Activated T-cell treated with anti-CD3 and anti-CD28 coated beads, Interleukin-2, amount 50 U/mL, for 24 hours (primary cell): ENCODE measurements at regions not wholly inside any gene's neighbourhood (a gene's known extent, or its start where the extent isn't known, plus 50 kb on each side); places are given as distances from the start of the nearest gene placed in this dataset.

ENCODE experiments used
- DNase-seq: peaks from one replicate; pipeline ENCODE4 v3.0.0-alpha.2; 2020
- H3K27ac Mint-ChIP-seq: 2 replicates; pipeline ENCODE4 v1.8.0; 2020; ENCODE audit warnings: mild to moderate bottlenecking, mixed read lengths
- H3K27me3 Mint-ChIP-seq: 2 replicates; pipeline ENCODE4 v1.8.0; 2020; ENCODE audit warnings: mixed read lengths
- H3K36me3 Mint-ChIP-seq: 2 replicates; pipeline ENCODE4 v1.8.0; 2020; ENCODE audit warnings: low read depth, mixed read lengths
- H3K4me1 Mint-ChIP-seq: 2 replicates; pipeline ENCODE4 v1.8.0; 2020; ENCODE audit warnings: low read depth, mixed read lengths
- H3K4me3 Mint-ChIP-seq: 2 replicates; pipeline ENCODE4 v1.8.0; 2020; ENCODE audit warnings: mild to moderate bottlenecking, moderate library complexity, mixed read lengths
- H3K9me3 Mint-ChIP-seq: 2 replicates; pipeline ENCODE4 v1.8.0; 2020; ENCODE audit warnings: mixed read lengths

- Mint-ChIP-seq H3K9me3 (peaks cover 13% of the 10 kb centered on the region), H3K27me3 (peaks cover 44% of the 10 kb centered on the region), H3K4me1 (no peaks in the 10 kb centered on the region)
Observed at GRCh38 chr5:135163391-135163790, 129.4 kb upstream of the PITX1 start.

GRCh38 chr5:135162661-135163265 lies 128.7 kb upstream of the PITX1 start:
- Mint-ChIP-seq H3K27ac (no peak overlapping the region), H3K9me3 (peaks cover 17% of the 10 kb centered on the region)

More at GRCh38 chr5:135163391-135163790, 129.4 kb upstream of the PITX1 start:
- no peak for DNase-seq
- no peak overlapping the region for H3K4me3 Mint-ChIP-seq
- no peak overlapping the region for H3K27ac Mint-ChIP-seq
- H3K36me3 Mint-ChIP-seq = no peaks in the 10 kb centered on the region

GRCh38 chr5:135161221-135161620 lies 127.2 kb upstream of the PITX1 start:
- Mint-ChIP-seq H3K9me3 (peaks cover 21% of the 10 kb centered on the region), H3K4me3 (no peak overlapping the region), H3K4me1 (no peaks in the 10 kb centered on the region), H3K27ac (no peak overlapping the region), H3K27me3 (peaks cover 29% of the 10 kb centered on the region), H3K36me3 (no peaks in the 10 kb centered on the region)
- no peak for DNase-seq

More at GRCh38 chr5:135162661-135163265, 128.7 kb upstream of the PITX1 start:
- no peak overlapping the region for H3K4me3 Mint-ChIP-seq
- DNase-seq = no peak
- H3K27me3 Mint-ChIP-seq = peaks cover 38% of the 10 kb centered on the region
- H3K4me1 Mint-ChIP-seq = no peaks in the 10 kb centered on the region
- no peaks in the 10 kb centered on the region for H3K36me3 Mint-ChIP-seq

- DNase-seq = no peak
- Mint-ChIP-seq H3K9me3 (peaks cover 21% of the 10 kb centered on the region), H3K27me3 (peaks cover 29% of the 10 kb centered on the region), H3K27ac (no peak overlapping the region), H3K36me3 (no peaks in the 10 kb centered on the region), H3K4me3 (no peak overlapping the region), H3K4me1 (no peaks in the 10 kb centered on the region)
Observed at GRCh38 chr5:135160036-135160675, 126.1 kb upstream of the PITX1 start.

- H3K4me3 Mint-ChIP-seq = no peak overlapping the region
- H3K36me3 Mint-ChIP-seq = no peaks in the 10 kb centered on the region
- peaks cover 21% of the 10 kb centered on the region for H3K9me3 Mint-ChIP-seq
- DNase-seq = no peak
- peaks cover 29% of the 10 kb centered on the region for H3K27me3 Mint-ChIP-seq
- H3K4me1 Mint-ChIP-seq = no peaks in the 10 kb centered on the region
- no peak overlapping the region for H3K27ac Mint-ChIP-seq
Observed at GRCh38 chr5:135159626-135160025, 125.6 kb upstream of the PITX1 start.

GRCh38 chr5:135158982-135159381 lies 125.0 kb upstream of the PITX1 start:
- Mint-ChIP-seq H3K27ac (no peak overlapping the region), H3K36me3 (no peaks in the 10 kb centered on the region), H3K4me1 (no peaks in the 10 kb centered on the region), H3K27me3 (peaks cover 25% of the 10 kb centered on the region), H3K9me3 (peaks cover 21% of the 10 kb centered on the region), H3K4me3 (no peak overlapping the region)
- DNase-seq = no peak

GRCh38 chr5:135158314-135158697 lies 124.3 kb upstream of the PITX1 start:
- no peaks in the 10 kb centered on the region for H3K36me3 Mint-ChIP-seq
- H3K27me3 Mint-ChIP-seq = peaks cover 22% of the 10 kb centered on the region
- H3K27ac Mint-ChIP-seq = no peak overlapping the region
- H3K4me3 Mint-ChIP-seq = no peak overlapping the region
- peaks cover 21% of the 10 kb centered on the region for H3K9me3 Mint-ChIP-seq
- no peak for DNase-seq
- no peaks in the 10 kb centered on the region for H3K4me1 Mint-ChIP-seq

- Mint-ChIP-seq H3K4me1 (no peaks in the 10 kb centered on the region), H3K27me3 (peaks cover 21% of the 10 kb centered on the region), H3K27ac (no peak overlapping the region)
Observed at GRCh38 chr5:135157421-135158313, 123.6 kb upstream of the PITX1 start.

GRCh38 chr5:135156715-135157404 lies 122.8 kb upstream of the PITX1 start:
- no peaks in the 10 kb centered on the region for H3K36me3 Mint-ChIP-seq
- peaks cover 21% of the 10 kb centered on the region for H3K9me3 Mint-ChIP-seq
- no peak for DNase-seq
- H3K4me1 Mint-ChIP-seq = no peaks in the 10 kb centered on the region
- H3K27ac Mint-ChIP-seq = no peak overlapping the region
- H3K4me3 Mint-ChIP-seq = no peak overlapping the region
- H3K27me3 Mint-ChIP-seq = peaks cover 16% of the 10 kb centered on the region

More at GRCh38 chr5:135157421-135158313, 123.6 kb upstream of the PITX1 start:
- DNase-seq = no peak
- Mint-ChIP-seq H3K9me3 (peaks cover 21% of the 10 kb centered on the region), H3K4me3 (no peak overlapping the region), H3K36me3 (no peaks in the 10 kb centered on the region)

- no peaks in the 10 kb centered on the region for H3K4me1 Mint-ChIP-seq
- no peak overlapping the region for H3K27ac Mint-ChIP-seq
- no peak for DNase-seq
- peaks cover 21% of the 10 kb centered on the region for H3K9me3 Mint-ChIP-seq
- H3K36me3 Mint-ChIP-seq = no peaks in the 10 kb centered on the region
- no peak overlapping the region for H3K4me3 Mint-ChIP-seq
- peaks cover 12% of the 10 kb centered on the region for H3K27me3 Mint-ChIP-seq
Observed at GRCh38 chr5:135156337-135156714, 122.3 kb upstream of the PITX1 start.

GRCh38 chr5:135155616-135156214 lies 121.7 kb upstream of the PITX1 start:
- H3K9me3 Mint-ChIP-seq = peaks cover 21% of the 10 kb centered on the region
- H3K27ac Mint-ChIP-seq = no peak overlapping the region
- H3K4me1 Mint-ChIP-seq = no peaks in the 10 kb centered on the region
- no peak overlapping the region for H3K4me3 Mint-ChIP-seq
- DNase-seq = no peak
- no peaks in the 10 kb centered on the region for H3K36me3 Mint-ChIP-seq
- peaks cover 9% of the 10 kb centered on the region for H3K27me3 Mint-ChIP-seq

GRCh38 chr5:135154961-135155360 lies 120.9 kb upstream of the PITX1 start:
- Mint-ChIP-seq H3K4me1 (no peaks in the 10 kb centered on the region), H3K27me3 (peaks cover 6% of the 10 kb centered on the region), H3K27ac (no peak overlapping the region), H3K9me3 (peaks cover 18% of the 10 kb centered on the region), H3K4me3 (no peak overlapping the region), H3K36me3 (no peaks in the 10 kb centered on the region)
- no peak for DNase-seq

- Mint-ChIP-seq H3K36me3 (no peaks in the 10 kb centered on the region), H3K27me3 (peaks cover 6% of the 10 kb centered on the region), H3K27ac (no peak overlapping the region), H3K4me3 (no peak overlapping the region), H3K4me1 (no peaks in the 10 kb centered on the region), H3K9me3 (peaks cover 14% of the 10 kb centered on the region)
- no peak for DNase-seq
Observed at GRCh38 chr5:135154197-135154596, 120.2 kb upstream of the PITX1 start.

- no peaks in the 10 kb centered on the region for H3K36me3 Mint-ChIP-seq
- H3K4me1 Mint-ChIP-seq = no peaks in the 10 kb centered on the region
- no peak overlapping the region for H3K4me3 Mint-ChIP-seq
- H3K9me3 Mint-ChIP-seq = peaks cover 9% of the 10 kb centered on the region
- H3K27me3 Mint-ChIP-seq = peaks cover 6% of the 10 kb centered on the region
- no peak for DNase-seq
- no peak overlapping the region for H3K27ac Mint-ChIP-seq
Observed at GRCh38 chr5:135153661-135154060, 119.6 kb upstream of the PITX1 start.
